GM19463 (cell line): ENCODE measurements at regions not wholly inside any gene's neighbourhood (a gene's known extent, or its start where the extent isn't known, plus 50 kb on each side); places are given as distances from the start of the nearest gene placed in this dataset.

Experiments
- ATAC-seq: cut with Tn5 transposase; IDR thresholded peaks from one replicate; pipeline ENCODE4 v1.9.1; 2021; ENCODE audit warnings: mild to moderate bottlenecking, moderate library complexity; ENCODE audit not compliant: unreplicated experiment

DNA sequence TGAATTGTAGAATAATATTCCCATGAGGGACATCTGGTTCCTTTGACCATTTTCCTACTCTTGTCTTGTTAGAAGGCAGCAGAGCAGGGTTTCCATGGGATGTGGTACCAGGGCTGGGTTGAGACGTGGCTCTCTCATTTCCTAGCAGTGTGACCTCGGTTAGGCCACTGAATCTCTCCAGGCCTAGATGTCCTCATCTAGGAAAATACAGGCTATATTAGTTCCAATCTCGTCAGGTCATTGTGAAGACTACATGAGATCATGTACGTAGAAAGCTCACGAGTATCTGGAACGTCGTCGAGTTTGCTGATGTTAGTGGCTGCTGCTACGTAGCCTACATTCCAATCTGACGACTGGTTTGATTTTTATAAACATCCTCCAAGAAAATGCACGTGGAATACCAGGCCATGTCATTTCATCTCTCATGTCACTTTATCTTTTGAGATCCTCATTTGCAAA lies 278.2 kb upstream of the GATB start:
- no peak for ATAC-seq

DNA sequence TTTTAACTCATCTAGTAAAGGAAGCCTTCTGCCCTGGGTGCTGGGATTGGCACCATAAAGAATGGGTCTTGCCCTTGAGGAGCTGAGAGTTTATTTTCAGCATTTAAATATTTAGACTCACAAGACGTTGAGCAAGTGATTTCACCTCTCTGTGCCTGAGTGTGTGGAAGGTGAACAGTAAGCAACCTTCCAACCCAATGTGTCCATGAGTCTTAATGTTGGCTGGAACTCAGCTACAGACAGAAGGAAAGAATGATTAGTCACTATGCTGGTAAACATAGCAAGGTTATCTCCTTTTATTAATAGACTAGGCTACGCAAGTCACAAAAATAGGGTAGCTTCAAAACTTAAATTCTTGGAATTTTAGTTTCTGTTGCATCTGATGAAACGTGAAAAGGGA lies 277.4 kb upstream of the GATB start:
- ATAC-seq: no peak

DNA sequence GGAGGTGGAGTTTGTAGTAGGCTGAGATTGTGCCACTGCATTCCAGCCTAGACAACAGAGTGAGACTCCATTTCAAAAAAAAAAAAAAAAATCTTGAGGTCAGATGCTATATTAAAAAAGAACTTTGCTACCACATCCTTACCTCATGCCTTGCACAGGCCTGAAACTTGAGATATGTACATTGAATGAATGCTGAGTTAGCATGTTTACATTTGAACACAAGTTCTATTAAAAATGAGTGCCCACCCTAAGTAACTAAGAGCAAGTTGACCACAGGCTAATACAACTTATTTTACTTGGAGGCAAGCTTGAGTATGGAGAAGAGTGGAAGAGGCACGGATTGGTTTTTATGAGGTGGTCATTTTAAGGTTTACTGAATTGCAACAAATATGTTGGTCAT lies 276.6 kb upstream of the GATB start:
- no peak for ATAC-seq

DNA sequence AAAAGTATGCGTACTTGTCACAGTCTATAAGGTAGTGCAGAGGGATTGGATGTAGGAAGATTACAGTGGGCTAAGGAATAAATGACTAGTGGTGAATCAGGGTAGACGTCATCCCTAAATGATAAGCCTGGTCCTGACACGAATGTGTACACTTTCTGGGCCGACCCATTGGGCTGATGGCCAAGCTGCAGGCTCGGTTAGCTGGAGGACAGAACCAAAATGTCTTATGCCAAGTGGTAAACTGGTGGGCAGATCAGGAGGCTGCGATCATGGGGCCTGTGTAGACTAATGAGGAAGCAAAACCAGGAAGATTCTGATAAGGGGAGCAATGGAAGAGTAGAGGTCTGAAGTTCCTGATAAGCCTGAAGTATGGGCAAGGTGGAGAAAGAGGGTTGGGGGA lies 272.8 kb upstream of the GATB start:
- no peak for ATAC-seq

DNA sequence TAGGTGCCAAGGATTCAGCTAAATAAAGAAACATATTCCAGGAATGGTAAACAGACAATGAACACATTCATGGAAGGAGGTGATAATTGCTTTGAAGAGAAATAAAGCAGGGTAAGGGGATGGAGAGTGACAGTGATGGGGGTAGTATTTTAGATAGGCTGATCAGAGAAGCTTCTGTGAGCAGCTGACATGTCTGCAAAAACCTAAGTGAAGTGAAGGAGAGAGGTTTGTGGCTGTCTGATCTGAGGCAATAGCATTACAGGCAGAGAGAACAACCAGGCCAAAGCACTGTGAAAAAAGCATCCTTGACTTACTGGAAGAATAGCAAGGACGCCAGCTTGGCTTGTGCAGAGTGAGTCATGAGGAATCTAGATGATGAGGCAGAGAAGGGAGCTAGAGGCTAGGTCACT lies 271.9 kb upstream of the GATB start:
- ATAC-seq: no peak

DNA sequence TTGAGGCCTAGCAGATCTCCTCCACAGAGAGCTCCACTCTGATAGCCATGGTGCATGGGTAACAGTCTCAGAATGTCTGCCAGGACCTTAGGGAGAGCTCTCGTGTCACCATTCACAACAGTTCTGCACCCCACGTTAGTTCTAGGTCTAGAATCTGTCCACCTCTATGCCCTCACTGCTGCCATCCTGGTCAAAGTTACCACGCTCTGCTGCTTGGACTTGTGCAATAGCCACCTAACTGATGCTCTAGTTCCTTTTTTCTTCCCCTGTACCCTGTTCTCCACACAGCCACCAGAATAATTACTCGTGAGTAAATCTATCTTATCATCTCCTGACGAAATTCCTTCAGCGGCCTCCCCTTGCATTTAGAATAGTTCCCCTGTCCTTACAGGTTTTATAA lies 268.8 kb upstream of the GATB start:
- ATAC-seq: no peak

DNA sequence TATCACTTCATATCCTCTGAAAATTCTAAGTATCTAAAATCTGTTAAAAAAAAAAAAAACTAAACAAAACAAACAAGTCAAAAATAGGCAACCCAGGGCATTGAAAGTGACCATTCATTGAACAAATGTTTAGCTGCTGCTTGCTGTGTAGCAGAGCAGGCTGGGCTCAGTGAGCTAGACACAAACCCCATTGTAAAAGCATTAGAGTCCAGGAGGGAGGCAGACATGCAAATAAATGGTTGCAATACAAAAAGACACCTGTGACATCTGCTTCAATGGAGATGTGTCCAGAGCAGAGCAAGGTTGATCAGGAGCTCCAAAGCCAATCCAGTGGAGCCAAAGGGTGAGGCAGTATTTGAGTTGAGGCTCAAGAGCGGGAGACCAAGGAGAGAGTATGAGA lies 267.3 kb upstream of the GATB start:
- no peak for ATAC-seq

DNA sequence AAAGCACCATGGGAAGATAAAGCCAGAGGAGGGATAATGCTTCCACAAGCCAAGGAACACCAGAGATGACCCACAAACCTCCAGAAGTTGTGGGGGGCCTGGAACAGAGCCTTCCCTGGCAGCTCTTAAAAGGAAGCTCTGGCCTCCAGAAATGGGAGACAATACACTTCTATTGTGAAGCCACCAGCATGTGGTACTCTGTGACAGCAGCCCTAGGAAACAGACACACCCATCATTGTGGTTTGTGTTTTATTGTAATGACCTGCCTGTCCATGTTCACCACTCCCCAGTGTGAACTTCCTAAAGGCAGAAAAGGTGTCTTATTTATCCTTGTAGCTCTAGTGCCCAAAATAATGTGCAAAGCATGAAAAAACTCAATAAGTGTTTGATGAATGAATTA lies 264.1 kb upstream of the GATB start:
- ATAC-seq: no peak

DNA sequence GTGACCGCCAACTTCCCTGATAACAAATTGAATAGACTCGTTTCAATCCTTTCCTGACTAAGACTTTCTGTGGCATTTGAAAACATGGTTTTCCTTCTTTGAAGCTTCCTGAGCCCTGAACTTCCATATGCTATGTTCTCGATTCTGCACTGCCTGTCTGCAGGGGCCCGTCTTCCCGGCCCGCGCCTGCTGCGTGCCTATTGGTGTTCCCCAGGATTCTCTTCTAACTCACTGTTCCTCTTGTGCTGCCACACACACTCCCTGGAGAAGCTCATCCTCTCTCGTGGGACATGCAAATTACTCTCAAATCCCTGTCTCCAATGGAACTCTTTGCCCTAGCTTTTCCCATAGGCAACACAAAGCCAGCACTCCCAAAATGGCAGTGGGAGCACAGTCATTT lies 262.9 kb upstream of the GATB start:
- ATAC-seq: no peak

DNA sequence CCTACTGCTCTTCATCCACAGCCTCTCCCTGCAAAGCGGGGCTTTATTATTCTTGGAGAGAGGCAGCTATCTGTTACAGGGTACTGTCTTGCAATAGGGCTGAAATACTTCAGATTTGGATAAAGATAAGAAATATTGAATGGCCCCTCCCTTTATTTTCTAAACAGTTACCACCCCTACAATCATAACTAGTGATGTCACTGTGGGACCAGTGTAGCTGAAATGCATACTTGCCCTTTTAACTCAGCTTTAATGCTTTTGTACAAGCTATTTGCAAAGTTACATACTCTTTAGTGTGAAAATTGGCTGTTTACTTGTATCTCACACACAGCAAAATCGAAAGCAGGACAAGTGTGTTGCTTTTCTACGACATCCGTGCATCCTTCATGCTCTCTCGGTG lies 261.7 kb upstream of the GATB start:
- no peak for ATAC-seq

DNA sequence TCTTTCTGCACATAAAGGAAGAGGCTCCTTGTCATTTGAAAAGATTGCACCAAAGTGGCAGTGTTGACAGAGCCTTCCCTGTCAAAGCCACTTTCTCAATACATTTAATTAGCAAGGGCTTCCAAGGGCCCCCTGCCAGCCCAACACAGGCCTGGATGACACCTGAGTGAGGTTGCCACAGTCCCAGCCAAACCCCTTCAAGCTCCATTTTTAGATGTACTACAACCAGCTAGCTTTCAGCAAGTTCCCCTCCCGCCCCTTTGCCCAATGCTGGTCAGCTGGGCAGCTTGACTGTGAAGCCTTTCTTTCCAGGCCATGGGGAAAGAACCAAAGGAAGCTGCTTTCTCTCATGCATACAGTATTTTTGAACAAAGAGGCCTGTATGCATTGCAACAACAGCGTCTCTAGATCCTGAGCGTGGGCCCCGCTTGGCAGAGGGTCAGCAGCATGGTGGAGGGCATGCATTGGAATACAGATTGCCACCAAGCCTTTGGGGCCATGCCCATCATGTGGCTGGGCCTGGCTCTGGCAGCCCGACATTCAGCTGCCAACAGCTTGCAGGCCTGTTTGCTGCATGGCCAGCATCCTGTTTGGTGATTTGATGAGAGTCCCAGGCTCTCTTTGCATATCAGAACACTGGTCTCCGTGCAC lies 261.1 kb upstream of the GATB start:
- ATAC-seq: no peak

DNA sequence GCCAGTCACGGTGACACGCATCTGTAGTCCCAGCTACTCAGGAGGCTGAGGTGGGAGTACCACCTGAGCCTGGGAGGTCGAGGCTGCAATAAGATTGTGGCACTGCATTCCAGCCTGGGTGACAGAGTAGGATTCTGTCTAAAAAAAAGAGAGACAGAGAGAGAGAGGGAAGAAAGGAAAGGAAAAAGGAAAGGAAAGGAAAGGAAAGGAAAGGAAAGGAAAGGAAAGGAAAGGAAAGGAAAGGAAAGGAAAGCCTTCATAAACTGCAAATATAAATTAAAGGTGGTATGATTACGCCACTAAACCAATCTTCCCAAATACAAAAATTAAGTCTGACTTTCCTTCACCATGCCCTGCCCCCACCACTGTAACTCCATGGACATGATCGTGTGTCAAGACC lies 259.3 kb upstream of the GATB start:
- ATAC-seq: no peak

DNA sequence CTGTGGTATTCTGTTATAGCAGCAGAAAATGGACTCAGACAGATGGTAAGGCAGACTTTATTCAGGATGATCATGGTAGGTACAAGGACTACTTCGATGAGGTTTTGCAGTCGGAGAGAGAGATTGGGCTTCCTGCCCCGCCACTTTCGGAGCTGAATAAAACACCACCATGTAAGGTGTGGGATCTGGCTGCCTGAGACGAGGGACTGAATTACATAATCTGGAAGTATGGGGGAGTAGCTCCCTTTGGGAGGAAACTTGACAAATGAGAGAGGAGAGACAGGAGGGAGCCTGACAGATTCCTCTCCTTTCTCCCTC lies 255.5 kb upstream of the GATB start:
- no peak for ATAC-seq

DNA sequence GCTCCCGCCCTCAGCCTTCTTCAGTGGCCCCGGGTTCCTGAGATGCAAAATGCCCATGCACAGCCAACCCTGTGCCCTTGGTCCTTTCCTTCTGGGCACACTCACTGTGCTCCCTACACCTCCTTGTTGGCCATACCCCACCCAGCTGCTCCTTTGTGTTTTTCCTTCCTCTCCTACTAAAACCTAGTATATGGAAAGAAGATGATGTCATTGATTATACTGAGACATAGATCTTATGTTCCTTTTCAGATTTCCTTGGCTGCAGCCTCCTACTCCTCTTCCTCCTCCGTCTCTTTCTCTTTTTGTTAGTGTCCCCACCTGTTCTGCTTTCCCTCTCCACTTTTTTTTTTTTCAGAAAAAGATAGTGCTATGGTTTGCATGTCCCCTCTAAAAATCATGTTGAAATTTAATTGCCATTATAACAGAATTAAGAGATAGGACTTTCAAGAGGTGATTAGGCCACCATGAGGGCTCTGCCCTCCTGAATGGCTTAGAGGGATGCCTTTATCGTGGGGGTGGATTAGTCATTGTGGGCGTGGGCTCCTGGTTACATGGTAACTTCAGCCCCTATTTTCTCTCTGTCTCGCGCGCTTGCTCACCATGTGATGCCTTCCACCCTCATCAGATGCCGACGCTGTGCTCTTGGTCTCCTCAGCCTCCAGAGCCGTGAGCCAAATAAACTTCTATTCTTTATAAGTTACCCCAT lies 254.9 kb upstream of the GATB start:
- ATAC-seq: no peak

DNA sequence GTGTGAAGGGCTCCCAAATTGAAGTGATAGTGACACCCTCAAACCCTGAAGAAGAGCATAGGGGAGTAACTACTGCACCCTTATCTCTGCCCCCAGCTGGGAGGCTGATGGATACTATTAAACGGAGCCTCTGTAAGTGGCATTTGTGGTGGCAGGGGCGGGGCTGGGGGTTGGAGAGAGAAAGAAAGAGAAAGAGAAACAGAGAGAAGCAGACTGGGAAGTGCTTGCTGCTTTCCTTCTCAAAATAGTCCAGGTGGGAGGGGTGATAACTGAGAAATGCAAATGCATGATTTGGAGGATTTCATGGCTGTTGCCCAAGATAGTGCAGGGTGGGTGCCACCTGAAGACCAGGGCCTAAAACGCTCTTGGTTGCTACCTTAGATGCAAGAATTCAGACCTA lies 253.5 kb upstream of the GATB start:
- peak; percentile 93 for ATAC-seq

DNA sequence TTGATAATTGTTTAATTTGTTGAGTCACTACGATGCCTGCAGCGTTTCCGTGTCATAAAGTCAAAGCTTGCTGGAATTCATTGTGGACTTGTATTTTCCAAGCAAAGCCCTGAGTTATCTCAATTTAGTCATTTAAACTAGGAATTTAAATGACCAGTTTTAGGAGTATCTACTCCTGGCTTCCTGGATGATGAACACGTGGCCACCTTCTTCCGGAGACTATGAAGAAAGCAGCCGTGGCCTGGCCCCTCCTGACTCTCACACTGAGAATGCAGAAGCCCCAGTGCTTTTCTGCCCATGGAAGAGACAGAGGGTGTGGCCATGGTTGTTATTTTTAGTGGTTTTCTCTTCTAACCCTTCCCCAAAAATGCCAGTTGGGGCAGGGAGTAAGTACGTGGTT lies 250.7 kb upstream of the GATB start:
- no peak for ATAC-seq

DNA sequence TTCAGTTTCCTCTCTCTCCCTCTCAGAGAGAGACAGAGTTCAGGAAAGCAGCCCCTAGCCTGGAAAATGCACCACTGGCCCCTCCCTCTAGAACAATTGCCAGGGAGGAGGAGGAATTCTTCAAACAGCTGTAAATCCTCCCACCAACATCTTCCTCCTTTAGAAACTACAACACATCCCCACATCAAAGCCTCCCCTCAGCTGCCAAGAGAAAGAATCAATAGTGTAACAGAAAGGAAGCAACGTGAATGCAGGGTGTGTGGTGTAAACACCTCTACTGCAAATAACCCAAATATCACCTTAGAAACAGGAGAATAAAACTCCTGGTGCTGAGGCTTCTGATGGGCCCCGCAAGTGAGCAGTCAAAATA lies 249.9 kb upstream of the GATB start:
- no peak for ATAC-seq

DNA sequence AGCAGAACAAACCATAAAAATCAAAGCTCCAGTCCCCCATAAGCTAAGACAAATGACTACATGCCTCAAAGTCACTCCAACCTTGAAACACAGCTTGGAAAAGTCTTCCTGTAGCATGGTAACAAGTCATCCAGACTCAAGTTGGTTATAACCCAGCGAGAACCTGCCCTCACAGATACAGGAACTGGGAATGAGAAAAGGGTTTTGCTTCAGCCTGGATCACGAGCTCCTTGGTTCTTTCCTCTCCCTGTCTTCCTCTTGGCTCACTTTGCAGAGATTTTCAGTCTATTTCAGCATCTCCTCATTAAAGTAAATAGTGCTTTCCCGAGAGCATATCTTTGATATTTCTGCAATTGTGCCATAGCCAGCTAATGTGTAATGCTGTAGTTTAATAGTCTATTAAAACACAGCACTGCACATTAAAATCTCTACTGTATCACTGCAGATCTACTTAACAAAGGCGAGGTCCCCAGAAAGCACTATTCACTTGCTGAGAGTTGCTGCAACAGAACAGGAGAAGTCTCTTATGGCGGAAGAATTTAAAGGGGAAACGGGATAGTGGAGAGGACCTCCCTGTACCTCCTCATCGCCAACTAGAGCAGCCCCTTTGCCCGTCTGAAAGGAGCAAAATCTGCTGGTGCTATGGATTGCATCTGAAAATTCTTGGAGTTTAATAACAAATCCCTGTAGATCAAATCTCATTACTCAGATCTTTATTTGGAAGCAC lies 249.3 kb upstream of the GATB start:
- no peak for ATAC-seq

DNA sequence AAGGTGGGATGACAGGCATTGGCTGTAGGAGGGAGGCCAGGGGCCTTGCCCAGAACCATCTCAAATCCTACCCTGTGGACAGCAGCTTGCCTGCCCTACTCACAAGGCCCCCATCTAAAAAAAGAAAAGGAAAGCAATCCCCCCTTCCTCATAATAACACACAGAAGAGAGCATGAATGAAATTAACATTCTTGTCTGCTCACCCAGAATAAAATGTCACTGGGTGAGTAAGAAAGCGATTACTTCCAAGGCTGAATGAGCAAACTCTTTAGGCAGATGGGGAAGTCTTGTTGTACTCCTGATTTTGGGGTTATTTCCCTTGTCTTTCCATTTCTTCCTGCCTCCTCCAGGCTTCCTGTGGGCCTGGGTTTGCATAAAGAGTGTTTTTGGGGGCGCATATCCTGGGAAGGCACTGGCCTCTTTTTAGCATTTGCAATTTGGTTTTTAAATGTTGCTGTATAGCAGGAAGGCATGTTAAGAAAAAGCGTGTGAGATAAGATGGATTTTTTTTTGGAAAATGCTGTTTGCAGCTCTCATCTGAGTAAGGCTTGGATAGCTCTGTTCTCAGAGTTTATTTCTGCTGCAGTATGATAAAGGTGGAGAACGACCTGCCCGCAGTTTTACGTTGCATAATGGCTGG lies 248.3 kb upstream of the GATB start:
- ATAC-seq: no peak

DNA sequence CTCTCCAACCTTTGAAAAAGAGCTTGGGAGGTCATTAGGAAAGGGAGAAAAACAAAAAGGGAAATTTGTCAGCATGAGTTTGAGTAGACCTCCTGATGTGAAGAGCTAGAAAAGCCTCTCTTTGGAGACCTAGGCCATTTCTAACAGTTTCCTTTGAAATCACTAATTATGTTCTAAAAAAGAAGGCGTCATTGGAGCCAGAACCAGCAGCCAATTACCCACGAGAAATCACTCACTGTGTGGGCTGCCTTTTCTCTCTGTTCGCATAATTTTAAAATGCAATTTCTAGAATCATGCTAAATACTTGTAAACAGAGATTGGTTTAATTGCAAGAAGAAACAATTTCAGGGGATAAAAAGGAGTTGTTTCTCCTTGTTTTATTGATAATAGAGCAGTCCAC lies 246.3 kb upstream of the GATB start:
- no peak for ATAC-seq

DNA sequence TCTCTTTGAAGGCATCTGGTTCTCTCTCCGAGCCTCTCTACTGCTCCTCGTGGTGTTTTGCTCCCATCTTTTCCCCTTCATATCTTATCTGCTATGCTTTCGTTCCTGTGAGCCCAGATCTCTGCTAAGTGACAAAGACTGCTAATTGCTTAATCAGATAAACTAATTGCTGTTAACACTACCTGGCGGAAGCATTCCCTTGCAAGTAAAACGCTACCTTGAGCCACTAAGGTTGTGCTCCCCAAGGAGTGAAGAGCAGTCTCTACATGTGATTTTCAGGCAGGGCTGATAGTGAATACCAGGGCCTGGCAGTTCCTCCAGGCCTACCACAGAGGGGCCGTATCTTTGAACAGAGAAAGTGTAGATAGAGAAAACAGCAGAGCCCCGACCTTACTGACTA lies 244.0 kb upstream of the GATB start:
- no peak for ATAC-seq

DNA sequence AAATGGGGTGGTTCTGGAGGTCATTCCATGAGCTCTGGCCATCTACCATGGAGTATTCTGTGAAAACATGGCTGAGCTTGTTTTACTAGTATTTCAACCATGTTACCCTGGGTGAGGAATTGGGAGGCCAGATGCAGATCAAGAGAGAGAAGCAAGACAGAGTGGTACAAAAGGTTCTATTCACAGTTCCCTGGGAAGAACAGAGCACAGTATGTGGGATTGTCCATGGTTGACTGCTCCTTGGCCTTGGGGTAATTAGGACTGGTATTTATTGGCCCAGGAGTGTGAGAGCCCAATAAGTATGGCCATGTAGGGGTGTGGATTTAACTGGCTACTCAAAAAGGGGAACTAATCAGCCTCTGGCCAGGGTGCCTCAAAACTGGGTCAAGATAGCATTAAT lies 239.7 kb upstream of the GATB start:
- ATAC-seq: no peak
